SKM-1 (cell line): ENCODE measurements at regions not wholly inside any gene's neighbourhood (a gene's known extent, or its start where the extent isn't known, plus 50 kb on each side); places are given as distances from the start of the nearest gene placed in this dataset.

ENCODE experiments used
- DNase-seq: peaks from one replicate; lab custom pipeline; 2025; ENCODE audit not compliant: unreplicated experiment; lab: John Stamatoyannopoulos, UW

- no peak for DNase-seq
These were observed 67.6 kb upstream of the ANKFN1 start for GRCh38 chr17:56085576-56086267.

- DNase-seq: no peak
These were observed 66.1 kb upstream of the ANKFN1 start for GRCh38 chr17:56087199-56087598.

GRCh38 chr17:56096026-56096810 lies 57.1 kb upstream of the ANKFN1 start:
- no peak for DNase-seq

GRCh38 chr17:56098746-56099145 lies 54.5 kb upstream of the ANKFN1 start:
- no peak for DNase-seq

GRCh38 chr17:56099649-56100048 lies 53.6 kb upstream of the ANKFN1 start:
- DNase-seq: no peak
